ENCODE measurements at regions not wholly inside any gene's neighbourhood (a gene's known extent, or its start where the extent isn't known, plus 50 kb on each side); places are given as distances from the start of the nearest gene placed in this dataset.

- DNase-seq: no peak
- no peak overlapping the region for H3K4me3 ChIP-seq (ENCODE audit: low read length)
- ChIA-PET CTCF (no interaction called here), POLR2A (no interaction called here)
- H3K27ac Mint-ChIP-seq: no peak overlapping the region
- peaks cover 0 to 5% of the 10 kb centered on the region in 2 donors for H3K27me3 Mint-ChIP-seq
- no peak overlapping the region for H3K4me3 Mint-ChIP-seq
- no peaks in the 10 kb centered on the region for H3K9me3 Mint-ChIP-seq
- H3K9me3 ChIP-seq (ENCODE audit: low read length): no peaks in the 10 kb centered on the region
- no peaks in the 10 kb centered on the region for H3K36me3 Mint-ChIP-seq
- peaks cover 11% of the 10 kb centered on the region for H3K4me1 ChIP-seq (ENCODE audit: insufficient read depth, low read length)
- H3K4me1 Mint-ChIP-seq: peaks cover 10 to 11% (median 10%) of the 10 kb centered on the region in 3 donors
- no peaks in the 10 kb centered on the region for H3K36me3 ChIP-seq (ENCODE audit: insufficient read depth, low read length)
- no peak overlapping the region for H3K27ac ChIP-seq (ENCODE audit: low read depth, low read length)
- no peaks in the 10 kb centered on the region for H3K27me3 ChIP-seq (ENCODE audit: insufficient read depth, low read length, poor library complexity, severe bottlenecking)
These were observed 103.0 kb upstream of the PPP2R5A start for GRCh38 chr1:212182171-212182570.

GRCh38 chr1:212182579-212182978 lies 102.6 kb upstream of the PPP2R5A start:
- Mint-ChIP-seq H3K36me3 (no peaks in the 10 kb centered on the region), H3K27ac (no peak overlapping the region), H3K4me3 (no peak overlapping the region), H3K9me3 (no peaks in the 10 kb centered on the region), H3K27me3 (peaks cover 0 to 5% of the 10 kb centered on the region in 2 donors), H3K4me1 (peaks cover 10 to 11% (median 10%) of the 10 kb centered on the region in 3 donors)
- Histone ChIP-seq H3K9me3 (ENCODE audit: low read length) (no peaks in the 10 kb centered on the region), H3K4me3 (ENCODE audit: low read length) (no peak overlapping the region), H3K36me3 (ENCODE audit: insufficient read depth, low read length) (no peaks in the 10 kb centered on the region), H3K4me1 (ENCODE audit: insufficient read depth, low read length) (peaks cover 12% of the 10 kb centered on the region), H3K27me3 (ENCODE audit: insufficient read depth, low read length, poor library complexity, severe bottlenecking) (no peaks in the 10 kb centered on the region), H3K27ac (ENCODE audit: low read depth, low read length) (no peak overlapping the region)
- ChIA-PET POLR2A (no interaction called here), CTCF (no interaction called here)
- no peak for DNase-seq

GRCh38 chr1:212186427-212187207 lies 98.6 kb upstream of the PPP2R5A start:
- H3K4me1 ChIP-seq (ENCODE audit: insufficient read depth, low read length): peaks cover 19% of the 10 kb centered on the region
- Mint-ChIP-seq H3K36me3 (no peaks in the 10 kb centered on the region), H3K9me3 (no peaks in the 10 kb centered on the region), H3K4me3 (peak overlapping the region in 6 of 7 donors; percentile 60 to 82 (median 70)), H3K27ac (peak overlapping the region in 6 of 8 donors; percentile 45 to 85 (median 72)), H3K27me3 (peaks cover 0 to 1% of the 10 kb centered on the region in 2 donors), H3K4me1 (peaks cover 22 to 30% (median 26%) of the 10 kb centered on the region in 3 donors)
- H3K4me3 ChIP-seq (ENCODE audit: low read length): no peak overlapping the region
- H3K36me3 ChIP-seq (ENCODE audit: insufficient read depth, low read length): no peaks in the 10 kb centered on the region
- no peaks in the 10 kb centered on the region for H3K27me3 ChIP-seq (ENCODE audit: insufficient read depth, low read length, poor library complexity, severe bottlenecking)
- H3K9me3 ChIP-seq (ENCODE audit: low read length): no peaks in the 10 kb centered on the region
- CTCF ChIA-PET: no interaction called here
- no peak overlapping the region for H3K27ac ChIP-seq (ENCODE audit: low read depth, low read length)
- no peak for DNase-seq
- POLR2A ChIA-PET: no interaction called here

GRCh38 chr1:212188599-212189351 lies 96.4 kb upstream of the PPP2R5A start:
- peak overlapping the region in 5 of 8 donors; percentile 9 to 85 (median 12) for H3K27ac Mint-ChIP-seq

DNA sequence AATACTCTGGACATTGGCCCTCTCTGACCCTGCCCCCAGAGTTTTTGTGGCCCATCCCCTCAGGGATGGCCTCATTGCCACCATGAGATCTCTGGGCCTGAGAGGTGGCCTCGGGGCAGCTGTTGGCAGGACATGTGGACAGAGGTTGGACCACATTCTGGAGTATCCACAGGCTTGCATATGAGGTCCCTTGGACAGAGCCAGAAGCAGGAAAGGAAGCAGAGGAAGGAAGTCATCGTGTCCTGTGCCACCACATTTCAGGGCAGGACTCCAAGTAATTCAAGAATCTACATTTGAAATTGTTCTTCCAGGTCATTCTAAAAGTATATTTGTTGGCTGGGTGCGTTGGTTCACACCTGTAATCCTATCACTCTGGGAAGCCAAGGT lies 95.9 kb upstream of the PPP2R5A start:
- Mint-ChIP-seq H3K27ac (no peak overlapping the region), H3K36me3 (peaks cover 0 to under 1% (median 0%) of the 10 kb centered on the region in 3 donors), H3K4me3 (peak overlapping the region in 1 of 7 donors; percentile 7), H3K27me3 (no peaks in the 10 kb centered on the region), H3K9me3 (no peaks in the 10 kb centered on the region), H3K4me1 (peaks cover 22 to 30% (median 26%) of the 10 kb centered on the region in 3 donors)
- DNase-seq: no peak
- H3K36me3 ChIP-seq (ENCODE audit: insufficient read depth, low read length): no peaks in the 10 kb centered on the region
- H3K27ac ChIP-seq (ENCODE audit: low read depth, low read length): no peak overlapping the region
- no peak overlapping the region for H3K4me3 ChIP-seq (ENCODE audit: low read length)
- POLR2A ChIA-PET: no interaction called here
- peaks cover 19% of the 10 kb centered on the region for H3K4me1 ChIP-seq (ENCODE audit: insufficient read depth, low read length)
- H3K27me3 ChIP-seq (ENCODE audit: insufficient read depth, low read length, poor library complexity, severe bottlenecking): no peaks in the 10 kb centered on the region
- CTCF ChIA-PET: no interaction called here
- no peaks in the 10 kb centered on the region for H3K9me3 ChIP-seq (ENCODE audit: low read length)

More at GRCh38 chr1:212188599-212189351, 96.4 kb upstream of the PPP2R5A start:
- H3K4me1 ChIP-seq (ENCODE audit: insufficient read depth, low read length): peaks cover 19% of the 10 kb centered on the region
- H3K36me3 ChIP-seq (ENCODE audit: insufficient read depth, low read length): no peaks in the 10 kb centered on the region
- H3K27me3 ChIP-seq (ENCODE audit: insufficient read depth, low read length, poor library complexity, severe bottlenecking): no peaks in the 10 kb centered on the region
- H3K27me3 Mint-ChIP-seq: peaks cover 0 to 1% of the 10 kb centered on the region in 2 donors
- H3K36me3 Mint-ChIP-seq: no peaks in the 10 kb centered on the region
- peak in 1 of 5 donors; percentile 20 for DNase-seq
- H3K9me3 ChIP-seq (ENCODE audit: low read length): no peaks in the 10 kb centered on the region
- POLR2A ChIA-PET: no interaction called here
- no peak overlapping the region for H3K27ac ChIP-seq (ENCODE audit: low read depth, low read length)
- CTCF ChIA-PET: no interaction called here
- peak overlapping the region in 5 of 7 donors; percentile 4 to 81 (median 29) for H3K4me3 Mint-ChIP-seq
- no peaks in the 10 kb centered on the region for H3K9me3 Mint-ChIP-seq
- peaks cover 22 to 30% (median 26%) of the 10 kb centered on the region in 3 donors for H3K4me1 Mint-ChIP-seq
- no peak overlapping the region for H3K4me3 ChIP-seq (ENCODE audit: low read length)

DNA sequence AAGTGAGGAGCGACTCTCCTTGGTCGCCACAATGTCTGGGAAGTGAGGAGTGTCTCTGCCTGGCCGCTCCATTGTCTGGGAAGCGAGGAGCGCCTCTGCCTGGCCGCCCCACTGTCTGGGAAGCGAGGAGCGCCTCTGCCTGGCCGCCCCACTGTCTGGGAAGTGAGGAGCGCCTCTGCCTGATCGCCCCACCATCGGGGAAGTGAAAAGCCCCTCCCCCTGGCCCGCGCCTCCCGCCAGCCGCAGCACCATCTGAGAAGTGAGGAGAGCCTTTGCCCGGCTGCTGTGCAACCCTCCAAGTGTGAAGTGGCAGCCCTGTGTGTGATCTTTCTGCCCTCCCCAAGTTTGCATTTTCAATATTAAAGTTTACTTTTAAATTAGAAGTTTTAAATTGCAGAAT lies 95.0 kb upstream of the PPP2R5A start:
- H3K27me3 Mint-ChIP-seq: no peaks in the 10 kb centered on the region
- H3K36me3 ChIP-seq (ENCODE audit: insufficient read depth, low read length): no peaks in the 10 kb centered on the region
- ChIA-PET POLR2A (no interaction called here), CTCF (no interaction called here)
- H3K4me3 Mint-ChIP-seq: no peak overlapping the region
- H3K27me3 ChIP-seq (ENCODE audit: insufficient read depth, low read length, poor library complexity, severe bottlenecking): no peaks in the 10 kb centered on the region
- no peak overlapping the region for H3K27ac ChIP-seq (ENCODE audit: low read depth, low read length)
- peaks cover 19 to 30% (median 26%) of the 10 kb centered on the region in 3 donors for H3K4me1 Mint-ChIP-seq
- DNase-seq: no peak
- peaks cover 19% of the 10 kb centered on the region for H3K4me1 ChIP-seq (ENCODE audit: insufficient read depth, low read length)
- peaks cover 0 to 7% (median 5%) of the 10 kb centered on the region in 3 donors for H3K36me3 Mint-ChIP-seq
- H3K4me3 ChIP-seq (ENCODE audit: low read length): no peak overlapping the region
- H3K9me3 Mint-ChIP-seq: peaks cover 3 to 6% (median 5%) of the 10 kb centered on the region in 5 donors
- H3K9me3 ChIP-seq (ENCODE audit: low read length): no peaks in the 10 kb centered on the region
- no peak overlapping the region for H3K27ac Mint-ChIP-seq

DNA sequence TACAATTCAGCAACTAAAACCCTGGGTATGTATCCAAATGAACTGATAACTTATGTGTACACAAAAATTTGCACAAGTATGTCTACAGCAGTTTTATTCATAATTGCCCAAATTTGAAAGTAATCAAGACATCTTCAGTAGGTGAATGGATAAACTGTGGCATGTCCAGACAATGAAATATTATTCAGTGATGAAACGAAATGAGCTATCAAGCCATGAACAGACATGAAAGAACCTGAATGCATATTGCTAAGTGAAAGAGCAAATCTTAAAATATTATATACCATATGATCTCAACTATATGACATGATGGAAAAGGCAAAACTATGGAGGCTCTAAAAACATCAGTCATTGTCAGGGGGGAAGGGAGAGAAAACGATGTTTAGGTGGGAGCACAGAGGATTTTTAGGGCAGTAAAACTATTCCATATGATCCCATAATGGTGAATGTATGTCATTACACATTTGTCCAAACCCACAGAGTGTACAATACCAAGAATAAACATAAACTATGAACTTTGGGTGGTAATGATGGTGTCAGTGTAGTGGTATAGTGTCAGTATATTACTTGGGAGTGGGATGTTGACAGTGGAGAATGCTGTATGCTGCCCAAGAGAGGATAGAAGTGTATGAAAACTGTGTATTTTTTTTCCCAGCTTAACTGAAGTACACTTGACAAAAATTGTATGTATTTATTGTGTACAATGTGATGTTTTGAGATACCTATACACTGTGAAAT lies 92.8 kb upstream of the PPP2R5A start:
- Mint-ChIP-seq H3K4me3 (no peak overlapping the region), H3K27me3 (peaks cover 0 to 2% of the 10 kb centered on the region in 2 donors), H3K4me1 (peaks cover 14 to 20% (median 15%) of the 10 kb centered on the region in 3 donors), H3K9me3 (peaks cover 3 to 9% (median 6%) of the 10 kb centered on the region in 5 donors), H3K27ac (no peak overlapping the region), H3K36me3 (peaks cover 0 to 16% (median 5%) of the 10 kb centered on the region in 3 donors)
- Histone ChIP-seq H3K4me1 (ENCODE audit: insufficient read depth, low read length) (peaks cover 7% of the 10 kb centered on the region), H3K9me3 (ENCODE audit: low read length) (no peaks in the 10 kb centered on the region), H3K4me3 (ENCODE audit: low read length) (no peak overlapping the region), H3K27ac (ENCODE audit: low read depth, low read length) (no peak overlapping the region), H3K36me3 (ENCODE audit: insufficient read depth, low read length) (no peaks in the 10 kb centered on the region), H3K27me3 (ENCODE audit: insufficient read depth, low read length, poor library complexity, severe bottlenecking) (no peaks in the 10 kb centered on the region)
- DNase-seq: no peak
- ChIA-PET CTCF (no interaction called here), POLR2A (no interaction called here)
